H1 (cell line): ENCODE measurements at regions not wholly inside any gene's neighbourhood (a gene's known extent, or its start where the extent isn't known, plus 50 kb on each side); places are given as distances from the start of the nearest gene placed in this dataset.

Experiments used
- CTCF ChIA-PET: fragments of 300-600 bp; sonication (Branson Sonifier 250); formaldehyde crosslinking; loops from one replicate; lab custom pipeline; 2021; ENCODE audit not compliant: partially characterized antibody; lab: Charles Lee
- POLR2A ChIA-PET: fragments of 300-600 bp; sonication (Branson Sonifier 250); formaldehyde crosslinking; loops from one replicate; lab custom pipeline; 2021; ENCODE audit warnings: inconsistent platforms; ENCODE audit not compliant: partially characterized antibody; lab: Charles Lee
- DNase-seq, 2 experiments: peaks; one replicate each; pipeline versions ENCODE4 v3.0.0 to v3.0.0-alpha.2; 2010 to 2022; ENCODE audit warnings: low spot score in 2 of 2, low read depth in 1 of 2, mixed read lengths in 1 of 2
- FAIRE-seq: peaks from 2 replicates; lab custom pipeline; 2011; peaks lifted over from hg19 to GRCh38; lab: Jason Lieb, UNC
- H2AFZ ChIP-seq: 2 replicates; pipeline ENCODE4 v1.8.1; 2012; ENCODE audit warnings: low read length, inconsistent platforms
- H2AK5ac ChIP-seq: 2 replicates; pipeline ENCODE4 v1.6.1; 2013; ENCODE audit warnings: low read depth, low read length
- H2BK120ac ChIP-seq: replicated peaks from 2 replicates; pipeline ENCODE3; 2013; ENCODE audit warnings: low read depth, low read length, inconsistent platforms
- H2BK12ac ChIP-seq: 2 replicates; pipeline ENCODE4 v1.6.1; 2013; ENCODE audit warnings: low read depth, low read length
- H2BK15ac ChIP-seq: 2 replicates; pipeline ENCODE4 v1.6.1; 2013; ENCODE audit warnings: low read length
- H2BK20ac ChIP-seq: 2 replicates; pipeline ENCODE4 v1.6.1; 2013; ENCODE audit warnings: low read length
- H2BK5ac ChIP-seq: 2 replicates; pipeline ENCODE4 v1.6.1; 2013; ENCODE audit warnings: low read depth, low read length
- H3K14ac ChIP-seq: 2 replicates; pipeline ENCODE4 v1.6.1; 2013; ENCODE audit warnings: inconsistent platforms; ENCODE audit not compliant: insufficient read length
- H3K18ac ChIP-seq: 2 replicates; pipeline ENCODE4 v1.6.1; 2013; ENCODE audit warnings: low read length; ENCODE audit errors: extremely low read depth
- H3K23ac ChIP-seq: 2 replicates; pipeline ENCODE4 v1.6.1; 2013; ENCODE audit warnings: inconsistent platforms; ENCODE audit not compliant: insufficient read length
- H3K23me2 ChIP-seq: 2 replicates; pipeline ENCODE4 v1.6.1; 2013; ENCODE audit warnings: low read depth, low read length
- H3K27ac ChIP-seq: 2 replicates; pipeline ENCODE4 v1.6.1; 2011; ENCODE audit warnings: low read depth, low read length, inconsistent platforms
- H3K27me3 ChIP-seq, 4 experiments: replicated peaks in 1 of 4; 1 replicate in 1 of 4; 2 replicates in 3 of 4; pipeline versions ENCODE4 v1.6.1 to v1.8.1; 2011 to 2013; ENCODE audit warnings: low read length in 3 of 4, mild to moderate bottlenecking in 3 of 4, inconsistent platforms in 2 of 4, mixed read lengths in 2 of 4, moderate library complexity in 1 of 4; ENCODE audit not compliant: control insufficient read depth in 3 of 4, insufficient read depth in 3 of 4; ENCODE audit errors: extremely low read depth in 1 of 4
- H3K36me3 ChIP-seq, 4 experiments: 2 replicates each; pipeline versions ENCODE4 v1.6.1 to v1.8.1; 2011 to 2013; ENCODE audit warnings: mild to moderate bottlenecking in 4 of 4, low read length in 3 of 4, moderate library complexity in 2 of 4, control low read depth in 1 of 4, inconsistent platforms in 1 of 4; ENCODE audit not compliant: insufficient read depth in 4 of 4, control insufficient read depth in 2 of 4
- H3K4ac ChIP-seq: replicated peaks from 2 replicates; pipeline ENCODE3; 2013; ENCODE audit warnings: low read length, low read depth, mixed read lengths, inconsistent platforms; ENCODE audit not compliant: insufficient read length
- H3K4me1 ChIP-seq, 4 experiments: replicated peaks in 1 of 4; 1 replicate in 1 of 4; 2 replicates in 3 of 4; pipeline versions ENCODE4 v1.6.1 to v1.8.1; 2011 to 2013; ENCODE audit warnings: low read length in 3 of 4, inconsistent platforms in 2 of 4, mixed read lengths in 1 of 4; ENCODE audit not compliant: insufficient read depth in 4 of 4, control insufficient read depth in 3 of 4
- H3K4me2 ChIP-seq, 2 experiments: 2 replicates each; pipeline versions ENCODE4 v1.6.1 to v1.8.1; 2011 to 2013; ENCODE audit warnings: low read depth in 2 of 2, low read length in 2 of 2, control low read depth in 1 of 2, inconsistent platforms in 1 of 2, mild to moderate bottlenecking in 1 of 2; ENCODE audit not compliant: insufficient read depth in 1 of 2
- H3K4me3 ChIP-seq, 4 experiments: fragments of 200-600, 300-600 bp in 1 of 4; sonication (generic), shearing (Covaris generic), sonication (Bioruptor Twin) in 1 of 4; 2 replicates each; pipeline versions ENCODE4 v1.5.1 to v1.8.1; 2011 to 2016; ENCODE audit warnings: low read length in 4 of 4, low read depth in 3 of 4, control low read depth in 2 of 4, inconsistent platforms in 2 of 4, mild to moderate bottlenecking in 2 of 4, mixed read lengths in 1 of 4, moderate library complexity in 1 of 4; ENCODE audit not compliant: insufficient read depth in 2 of 4; ENCODE audit errors: extremely low read depth in 1 of 4
- H3K56ac ChIP-seq: replicated peaks from 2 replicates; pipeline ENCODE3; 2013; ENCODE audit warnings: low read depth, mild to moderate bottlenecking, mixed read lengths, low read length, inconsistent platforms; ENCODE audit not compliant: insufficient read length
- H3K79me1 ChIP-seq: 2 replicates; pipeline ENCODE4 v1.6.1; 2013; ENCODE audit warnings: low read depth, low read length, control low read depth
- H3K79me2 ChIP-seq, 2 experiments: 2 replicates each; pipeline versions ENCODE4 v1.6.1 to v1.8.1; 2012 to 2013; ENCODE audit warnings: low read length in 2 of 2, mild to moderate bottlenecking in 2 of 2, inconsistent platforms in 1 of 2; ENCODE audit not compliant: insufficient read depth in 2 of 2, control insufficient read depth in 1 of 2
- H3K9ac ChIP-seq, 4 experiments: replicated peaks in 1 of 4; 1 replicate in 1 of 4; 2 replicates in 3 of 4; pipeline versions ENCODE4 v1.6.1 to v1.8.1; 2011 to 2013; ENCODE audit warnings: low read depth in 3 of 4, low read length in 3 of 4, control low read depth in 2 of 4, mild to moderate bottlenecking in 2 of 4, moderate library complexity in 2 of 4, inconsistent platforms in 1 of 4; ENCODE audit errors: extremely low read depth in 1 of 4
- H3K9me3 ChIP-seq, 2 experiments: 2 replicates each; pipeline versions ENCODE4 v1.6.1 to v1.8.1; 2012 to 2013; ENCODE audit warnings: mild to moderate bottlenecking in 2 of 2, moderate library complexity in 2 of 2, control low read depth in 1 of 2, inconsistent platforms in 1 of 2, low read depth in 1 of 2, low read length in 1 of 2, mixed read lengths in 1 of 2; ENCODE audit not compliant: insufficient read depth in 2 of 2
- H4K20me1 ChIP-seq, 2 experiments: replicated peaks in 1 of 2; 2 replicates each; pipeline versions ENCODE3 to v1.8.1; 2011 to 2013; ENCODE audit warnings: inconsistent platforms in 2 of 2, low read length in 2 of 2, mild to moderate bottlenecking in 1 of 2; ENCODE audit not compliant: insufficient read depth in 2 of 2, control insufficient read depth in 1 of 2
- H4K5ac ChIP-seq: 2 replicates; pipeline ENCODE4 v1.6.1; 2013; ENCODE audit warnings: low read length, low read depth, mixed read lengths, inconsistent platforms; ENCODE audit not compliant: insufficient read length
- H4K8ac ChIP-seq: 2 replicates; pipeline ENCODE4 v1.8.0; 2013; ENCODE audit warnings: mild to moderate bottlenecking, moderate library complexity, low read length, inconsistent platforms; ENCODE audit not compliant: insufficient read depth; ENCODE audit errors: extremely low read depth
- H4K91ac ChIP-seq: replicated peaks from 2 replicates; pipeline ENCODE3; 2013; ENCODE audit warnings: low read length, mixed read lengths, inconsistent platforms; ENCODE audit not compliant: insufficient read length
- ASH2L ChIP-seq: fragments of 200-600, 300-600 bp; sonication (generic); IDR thresholded peaks from one replicate; pipeline ENCODE4 v1.7.1; 2017; ENCODE audit warnings: low read length
- BCL11A ChIP-seq, 2 experiments: IDR thresholded peaks; one replicate each; pipeline ENCODE4 v1.6.1; 2011; ENCODE audit warnings: low read depth in 2 of 2, low read length in 2 of 2, mild to moderate bottlenecking in 2 of 2
- BRCA1 ChIP-seq: IDR thresholded peaks from 2 replicates; pipeline ENCODE4 v1.6.1; 2012; ENCODE audit warnings: low read depth, low read length, improper control_type of control experiment
- CEBPB ChIP-seq: IDR thresholded peaks from 2 replicates; pipeline ENCODE4 v1.6.1; 2012; ENCODE audit warnings: low read depth, low read length
- CREB1 ChIP-seq: IDR thresholded peaks from 2 replicates; pipeline ENCODE4 v1.6.1; 2012; ENCODE audit warnings: inconsistent platforms
- EP300 ChIP-seq, 2 experiments: IDR thresholded peaks; 1 replicate in 1 of 2; 2 replicates in 1 of 2; pipeline ENCODE4 v1.6.1; 2011 to 2012; ENCODE audit warnings: low read depth in 2 of 2, low read length in 2 of 2, mild to moderate bottlenecking in 2 of 2, borderline replicate concordance in 1 of 2, inconsistent platforms in 1 of 2, moderate library complexity in 1 of 2
- EZH2 ChIP-seq: fragments of 200-600 bp; sonication (generic); IDR thresholded peaks from 2 replicates; pipeline ENCODE4 v1.7.1; 2012; ENCODE audit warnings: low read depth, mild to moderate bottlenecking, moderate library complexity, low read length, inconsistent platforms; ENCODE audit not compliant: severe bottlenecking
- FOSL1 ChIP-seq: IDR thresholded peaks from 2 replicates; pipeline ENCODE4 v1.6.1; 2011; ENCODE audit warnings: mild to moderate bottlenecking, low read depth, low read length, moderate library complexity; ENCODE audit not compliant: insufficient read depth
- GABPA ChIP-seq: IDR thresholded peaks from 2 replicates; pipeline ENCODE4 v1.6.1; 2011; ENCODE audit warnings: mild to moderate bottlenecking, low read length, moderate library complexity, borderline replicate concordance; ENCODE audit not compliant: insufficient read depth
- RFX5 ChIP-seq: IDR thresholded peaks from 2 replicates; pipeline ENCODE4 v1.6.1; 2011; ENCODE audit warnings: low read depth, low read length, improper control_type of control experiment, borderline replicate concordance
- SIX5 ChIP-seq: IDR thresholded peaks from 2 replicates; pipeline ENCODE4 v1.6.1; 2011; ENCODE audit warnings: mild to moderate bottlenecking, low read depth, low read length
- TCF12 ChIP-seq: IDR thresholded peaks from 2 replicates; pipeline ENCODE4 v1.6.1; 2011; ENCODE audit warnings: low read depth, mild to moderate bottlenecking, low read length
- ZNF274 ChIP-seq: IDR thresholded peaks from 2 replicates; pipeline ENCODE4 v1.7.0; 2012; ENCODE audit warnings: low read length, borderline replicate concordance; ENCODE audit errors: extremely low read depth
- WGBS, 2 experiments: shearing (Covaris generic) in 1 of 2; methylation state at CpG; one replicate each; pipeline versions ENCODE4 v1.1.6 to v1.1.7; 2013 to 2015; ENCODE audit warnings: low lambda C conversion rate in 2 of 2, mixed read lengths in 2 of 2, inconsistent platforms in 1 of 2, low coverage in 1 of 2, missing lambda C conversion rate in 1 of 2; ENCODE audit not compliant: insufficient replicate concordance in 2 of 2, insufficient coverage in 1 of 2, insufficient read length in 1 of 2; ENCODE audit errors: extremely low coverage in 1 of 2, missing lambda C conversion rate in 1 of 2; 5-methylcytosine and 5-hydroxymethylcytosine counted together
- TF ChIP-seq, protein P1 (sequence below): IDR thresholded peaks from 2 replicates; pipeline ENCODE4 v1.6.1; 2011; ENCODE audit warnings: low read depth, mild to moderate bottlenecking, low read length; ENCODE audit not compliant: insufficient read depth

DNA sequence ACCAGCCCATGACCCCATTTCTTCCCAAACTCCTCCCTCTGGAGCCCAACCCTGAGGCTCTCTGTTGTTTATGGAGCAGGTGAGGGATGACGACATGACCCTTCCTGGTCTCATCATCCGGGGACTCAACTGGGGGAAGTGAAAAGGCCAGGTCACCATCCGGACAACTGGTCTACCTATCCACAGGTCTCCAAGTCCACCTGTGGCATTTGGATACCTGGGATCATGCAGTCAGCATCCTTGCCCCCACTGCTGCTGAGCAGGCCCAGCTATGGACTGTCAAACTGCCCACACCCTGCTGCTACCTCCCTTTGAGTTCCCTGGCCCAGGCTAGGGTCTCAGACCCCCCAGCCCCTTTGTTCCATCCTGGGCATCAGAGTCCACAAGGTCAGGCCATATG lies 60.0 kb upstream of the LAPTM5 start:
- Histone ChIP-seq H2BK15ac (no peak overlapping the region), H3K9ac (no peak overlapping the region), H2BK20ac (peak overlapping the region; percentile 15; the same call in 1 of the 2 replicates), H3K4me2 (peak overlapping the region in 1 of 2 experiments; percentile 50; a peak in 1 of 4 replicates), H4K20me1 (no peaks in the 10 kb centered on the region), H2BK5ac (peak overlapping the region; percentile 28; the same call in 1 of the 2 replicates), H3K23ac (no peak overlapping the region), H4K8ac (peak overlapping the region; percentile 6; the same call in 1 of the 2 replicates), H3K4ac (no peak overlapping the region), H2BK12ac (peak overlapping the region; percentile 82), H3K18ac (no peak overlapping the region), H3K4me3 (no peak overlapping the region), H2AFZ (no peak overlapping the region), H3K23me2 (no peaks in the 10 kb centered on the region), H4K91ac (peak overlapping the region; percentile 69), H3K9me3 (no peaks in the 10 kb centered on the region), H2AK5ac (peak overlapping the region; percentile 68), H3K36me3 (no peaks in the 10 kb centered on the region), H3K56ac (no peak overlapping the region), H3K4me1 (peaks cover 13 to 28% (median 17%) of the 10 kb centered on the region in 4 experiments), H3K27ac (no peak overlapping the region), H3K79me2 (no peaks in the 10 kb centered on the region), H2BK120ac (no peak overlapping the region), H3K27me3 (no peaks in the 10 kb centered on the region), H4K5ac (no peak overlapping the region), H3K14ac (no peak overlapping the region), H3K79me1 (no peaks in the 10 kb centered on the region; the same call in 1 of the 2 replicates)
- DNase-seq (no peak), FAIRE-seq (no peak)
- ChIA-PET CTCF (interaction anchor here (0.8 to 10.9 kb wide), 5 partner anchors 12 to 111 kb away, joined by 4 to 158 read pairs (median 17); no protein-coding TSS in a partner anchor), POLR2A (interaction anchor here (1.8 to 1.9 kb wide), 4 partner anchors 13 to 30 kb away, joined by 4 to 6 read pairs (median 6); no protein-coding TSS in a partner anchor)
- 90% methylated on average over 3 of the region's 3 CpGs; no CpG with 5 or more reads in 1 of the 2 experiments for WGBS, 2 experiments
- TF ChIP-seq EZH2 (no peak), SIX5 (no peak), CEBPB (no peak), GABPA (no peak), ASH2L (no peak), TCF12 (no peak), RFX5 (no peak), BRCA1 (no peak), ZNF274 (no peak), EP300 (IDR thresholded peaks at IDR 0.05; ENCODE audit: borderline replicate concordance in 1 of 2, low read depth in 2 of 2, low read length in 2 of 2) (no peak), FOSL1 (no peak), BCL11A (IDR thresholded peaks at IDR 0.05; ENCODE audit: low read depth in 2 of 2, low read length in 2 of 2) (no peak), CREB1 (no peak)
- TF ChIP-seq, protein P1, sequence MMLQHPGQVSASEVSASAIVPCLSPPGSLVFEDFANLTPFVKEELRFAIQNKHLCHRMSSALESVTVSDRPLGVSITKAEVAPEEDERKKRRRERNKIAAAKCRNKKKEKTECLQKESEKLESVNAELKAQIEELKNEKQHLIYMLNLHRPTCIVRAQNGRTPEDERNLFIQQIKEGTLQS: no peak
